Adrenal gland (tissue), 5 donors: ENCODE measurements at regions not wholly inside any gene's neighbourhood (a gene's known extent, or its start where the extent isn't known, plus 50 kb on each side); places are given as distances from the start of the nearest gene placed in this dataset.

Experiments used
- POLR2A ChIP-seq, 2 donors: fragments of 450-650 bp; IDR thresholded peaks; one replicate each; pipeline ENCODE4 v1.6.1; 2017; ENCODE audit warnings: antibody characterized with exemption in 2 of 2, mild to moderate bottlenecking in 2 of 2, moderate library complexity in 1 of 2
- TF ChIP-seq, protein P1 (sequence below), 6 experiments: fragments of 450-650 bp in 4 of 6; fragments of 200-600 bp in 2 of 6; sonication (generic) in 1 of 6; IDR thresholded peaks; 1 replicate in 5 of 6; 2 replicates in 1 of 6; pipeline versions ENCODE4 v1.5.1 to v1.8.0; 2016 to 2021; ENCODE audit warnings: antibody characterized with exemption in 6 of 6, mild to moderate bottlenecking in 2 of 6, moderate library complexity in 1 of 6
- donor health status: DM: no; HTN: no; CAD: no.

DNA sequence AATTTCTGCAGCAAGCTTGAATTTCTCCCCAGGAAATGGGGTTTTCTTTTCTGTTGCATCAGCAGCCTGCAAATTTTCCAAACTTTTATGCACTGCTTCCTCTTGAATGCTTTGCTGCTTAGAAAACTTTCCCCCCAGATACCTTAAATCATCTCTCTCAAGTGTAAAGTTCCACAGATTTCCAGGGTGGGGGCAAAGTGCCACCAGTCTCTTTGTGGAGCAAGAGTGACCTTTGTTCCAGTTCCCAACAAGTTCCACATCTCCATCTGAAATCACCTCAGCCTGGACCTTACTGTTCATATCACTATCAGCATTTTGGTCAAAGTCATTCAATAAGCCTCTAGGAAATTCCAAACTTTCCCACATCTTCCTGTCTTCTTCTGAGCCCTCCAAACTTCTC, 241.6 kb upstream of the TMTC1 start:
- TF ChIP-seq, protein P1, sequence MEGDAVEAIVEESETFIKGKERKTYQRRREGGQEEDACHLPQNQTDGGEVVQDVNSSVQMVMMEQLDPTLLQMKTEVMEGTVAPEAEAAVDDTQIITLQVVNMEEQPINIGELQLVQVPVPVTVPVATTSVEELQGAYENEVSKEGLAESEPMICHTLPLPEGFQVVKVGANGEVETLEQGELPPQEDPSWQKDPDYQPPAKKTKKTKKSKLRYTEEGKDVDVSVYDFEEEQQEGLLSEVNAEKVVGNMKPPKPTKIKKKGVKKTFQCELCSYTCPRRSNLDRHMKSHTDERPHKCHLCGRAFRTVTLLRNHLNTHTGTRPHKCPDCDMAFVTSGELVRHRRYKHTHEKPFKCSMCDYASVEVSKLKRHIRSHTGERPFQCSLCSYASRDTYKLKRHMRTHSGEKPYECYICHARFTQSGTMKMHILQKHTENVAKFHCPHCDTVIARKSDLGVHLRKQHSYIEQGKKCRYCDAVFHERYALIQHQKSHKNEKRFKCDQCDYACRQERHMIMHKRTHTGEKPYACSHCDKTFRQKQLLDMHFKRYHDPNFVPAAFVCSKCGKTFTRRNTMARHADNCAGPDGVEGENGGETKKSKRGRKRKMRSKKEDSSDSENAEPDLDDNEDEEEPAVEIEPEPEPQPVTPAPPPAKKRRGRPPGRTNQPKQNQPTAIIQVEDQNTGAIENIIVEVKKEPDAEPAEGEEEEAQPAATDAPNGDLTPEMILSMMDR (IDR thresholded peaks at IDR 0.05): no peak
- TF ChIP-seq POLR2A (IDR thresholded peaks at IDR 0.05): no peak
